ENCODE measurements at regions not wholly inside any gene's neighbourhood (a gene's known extent, or its start where the extent isn't known, plus 50 kb on each side); places are given as distances from the start of the nearest gene placed in this dataset.

GRCh38 chr20:57009775-57010174 lies 256.7 kb downstream of the BMP7 start:
- no peak for TF ChIP-seq POLR2AphosphoS5 (IDR thresholded peaks at IDR 0.05)
- no peak for TF ChIP-seq CTCF (IDR thresholded peaks at IDR 0.05 in 8 of 11, conservative IDR thresholded peaks at IDR 0.05 in 3 of 11)
- TF ChIP-seq POLR2A (IDR thresholded peaks at IDR 0.05): no peak
